HFF-Myc (cell line): ENCODE measurements at regions not wholly inside any gene's neighbourhood (a gene's known extent, or its start where the extent isn't known, plus 50 kb on each side); places are given as distances from the start of the nearest gene placed in this dataset.

Experiments used
- DNase-seq: peaks from one replicate; pipeline ENCODE4 v3.0.0-alpha.2; 2011; ENCODE audit warnings: low read depth; ENCODE audit errors: extremely low read depth
- H3K4me3 ChIP-seq: replicated peaks from 2 replicates; pipeline ENCODE4 v1.5.1; 2011; ENCODE audit warnings: low read depth, mild to moderate bottlenecking, control low read depth, low read length
- TF ChIP-seq, protein P1 (sequence below): IDR thresholded peaks from 2 replicates; pipeline ENCODE4 v1.5.1; 2012; ENCODE audit warnings: mild to moderate bottlenecking, low read depth, low read length, control low read depth; ENCODE audit errors: missing control alignments

DNA sequence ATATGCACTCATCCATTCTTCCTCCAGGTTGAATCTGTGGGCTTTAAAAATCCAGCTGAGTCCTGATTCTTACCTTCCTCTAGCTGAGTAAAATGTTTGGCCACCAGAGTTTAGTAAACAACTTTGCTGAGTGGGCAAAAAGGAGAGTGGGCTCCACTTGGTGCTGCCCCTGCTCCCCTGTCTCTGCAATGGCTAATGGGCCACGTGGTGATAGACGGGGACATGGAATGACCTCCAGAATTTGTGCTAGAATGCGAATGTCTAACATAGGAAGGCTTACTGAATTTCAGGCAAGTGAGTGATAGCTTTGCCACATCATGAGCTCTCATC is 137.3 kb upstream of the CES5A start:
- no peak overlapping the region for H3K4me3 ChIP-seq
- TF ChIP-seq, protein P1, sequence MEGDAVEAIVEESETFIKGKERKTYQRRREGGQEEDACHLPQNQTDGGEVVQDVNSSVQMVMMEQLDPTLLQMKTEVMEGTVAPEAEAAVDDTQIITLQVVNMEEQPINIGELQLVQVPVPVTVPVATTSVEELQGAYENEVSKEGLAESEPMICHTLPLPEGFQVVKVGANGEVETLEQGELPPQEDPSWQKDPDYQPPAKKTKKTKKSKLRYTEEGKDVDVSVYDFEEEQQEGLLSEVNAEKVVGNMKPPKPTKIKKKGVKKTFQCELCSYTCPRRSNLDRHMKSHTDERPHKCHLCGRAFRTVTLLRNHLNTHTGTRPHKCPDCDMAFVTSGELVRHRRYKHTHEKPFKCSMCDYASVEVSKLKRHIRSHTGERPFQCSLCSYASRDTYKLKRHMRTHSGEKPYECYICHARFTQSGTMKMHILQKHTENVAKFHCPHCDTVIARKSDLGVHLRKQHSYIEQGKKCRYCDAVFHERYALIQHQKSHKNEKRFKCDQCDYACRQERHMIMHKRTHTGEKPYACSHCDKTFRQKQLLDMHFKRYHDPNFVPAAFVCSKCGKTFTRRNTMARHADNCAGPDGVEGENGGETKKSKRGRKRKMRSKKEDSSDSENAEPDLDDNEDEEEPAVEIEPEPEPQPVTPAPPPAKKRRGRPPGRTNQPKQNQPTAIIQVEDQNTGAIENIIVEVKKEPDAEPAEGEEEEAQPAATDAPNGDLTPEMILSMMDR: no peak
- no peak for DNase-seq

DNA sequence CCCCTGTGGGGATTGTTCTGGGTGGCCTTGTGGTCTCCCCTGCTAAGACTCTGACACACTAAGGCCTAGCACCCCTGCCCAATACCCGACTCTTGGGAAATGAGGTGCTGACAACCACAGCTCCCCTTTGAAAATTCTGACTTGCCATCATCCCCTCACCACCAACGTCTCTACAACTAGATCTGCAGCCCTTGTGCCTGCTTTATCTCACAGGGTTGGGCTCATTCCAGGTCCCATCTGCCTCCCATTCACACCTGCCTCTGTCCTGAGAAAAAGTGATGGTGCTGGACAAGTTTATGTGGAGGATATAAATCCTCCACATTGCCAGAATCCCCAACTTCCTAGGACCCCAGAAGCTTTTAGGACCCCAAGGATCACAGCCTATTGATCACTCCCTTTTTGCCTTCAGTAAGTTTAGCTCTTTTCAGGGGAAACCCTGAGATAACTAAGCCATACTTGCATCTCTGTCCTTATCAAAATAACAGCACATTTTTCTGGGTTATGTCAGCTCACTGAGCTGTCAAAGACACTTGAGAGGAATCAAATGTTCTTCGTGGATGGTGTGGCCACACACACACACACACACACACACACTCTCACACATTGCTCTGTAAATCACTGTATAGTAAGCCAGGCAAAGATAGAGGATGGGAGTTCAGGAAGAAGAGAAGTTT is 136.8 kb upstream of the CES5A start:
- TF ChIP-seq, protein P1: no peak
- no peak overlapping the region for H3K4me3 ChIP-seq
- no peak for DNase-seq

DNA sequence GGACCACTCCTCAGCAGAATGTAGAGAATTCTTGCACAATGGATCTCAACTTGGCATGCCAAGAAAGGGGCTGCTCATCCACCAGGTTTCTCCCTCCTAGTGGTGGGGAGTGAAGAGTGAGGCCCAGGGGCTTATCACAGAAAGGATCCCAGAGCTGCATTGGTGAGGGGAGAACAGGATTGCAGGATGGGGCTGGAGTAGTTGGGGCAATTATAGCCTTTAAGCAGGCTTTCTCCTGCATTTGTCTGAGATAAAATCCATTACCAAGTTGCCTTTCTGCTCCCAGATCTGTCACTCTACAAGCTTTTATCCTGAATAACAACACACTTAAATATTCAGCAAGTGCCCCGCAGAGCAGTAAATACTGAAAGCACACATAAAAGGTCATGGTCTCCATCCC is 130.8 kb upstream of the CES5A start:
- TF ChIP-seq, protein P1: no peak

DNA sequence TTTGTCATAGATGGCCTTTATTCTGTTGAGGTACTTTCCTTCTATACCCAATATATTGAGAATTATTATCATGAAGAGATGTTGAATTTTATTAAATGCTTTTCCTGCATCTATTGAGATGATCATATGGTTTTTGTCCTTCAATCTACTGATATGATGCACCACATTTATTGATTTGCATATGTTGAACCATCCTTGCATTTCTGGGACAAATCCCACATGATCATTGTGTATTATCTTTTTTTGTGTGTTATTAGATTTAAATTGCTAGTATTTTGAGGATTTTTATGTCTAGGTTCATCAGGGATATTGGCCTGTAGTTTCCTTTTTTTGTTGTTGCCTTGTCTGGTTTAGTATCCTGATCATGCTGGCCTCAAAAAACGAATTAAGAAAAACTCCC is 124.5 kb upstream of the CES5A start:
- no peak for DNase-seq
- TF ChIP-seq, protein P1: no peak
- no peak overlapping the region for H3K4me3 ChIP-seq

More for the DNA sequence above, 130.8 kb upstream of the CES5A start:
- DNase-seq: no peak
- no peak overlapping the region for H3K4me3 ChIP-seq

DNA sequence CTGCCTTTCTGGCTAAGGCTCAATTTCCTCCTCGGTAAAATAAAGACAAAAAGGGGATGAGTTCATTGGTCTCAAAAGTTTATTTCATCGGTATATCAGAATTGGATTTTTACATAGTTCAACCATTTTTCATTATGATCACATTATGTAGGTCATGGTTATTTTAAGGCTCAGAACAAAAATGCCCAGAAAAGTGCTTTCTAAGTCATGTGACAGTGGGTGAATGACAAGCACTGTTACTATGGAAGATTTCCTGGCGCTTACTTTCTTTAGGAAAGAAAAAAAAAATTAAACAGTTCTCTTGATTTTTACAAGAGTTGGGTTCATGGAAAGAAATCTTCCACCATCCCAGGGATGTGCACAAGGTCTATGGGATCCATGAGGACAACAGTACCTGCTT is 117.9 kb upstream of the CES5A start:
- H3K4me3 ChIP-seq: no peak overlapping the region
- DNase-seq: no peak
- TF ChIP-seq, protein P1: no peak

DNA sequence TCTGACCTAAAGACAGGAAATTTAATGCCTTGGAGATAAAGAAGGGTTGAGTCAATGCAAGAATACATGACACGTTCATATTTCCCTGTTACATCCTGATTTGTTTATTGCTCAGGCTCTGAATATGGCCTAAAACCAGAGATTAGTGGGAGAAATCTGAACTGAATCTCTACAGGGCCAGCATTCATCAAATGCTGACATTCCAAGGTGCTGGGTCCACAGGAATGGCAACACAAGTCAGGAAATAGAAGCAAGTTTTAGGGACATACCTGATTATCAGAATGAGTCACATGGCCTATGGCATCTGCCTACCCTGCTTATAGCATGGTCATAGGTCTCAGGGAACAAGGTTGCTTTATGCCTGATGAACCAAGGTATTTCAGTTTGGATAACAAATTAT is 117.4 kb upstream of the CES5A start:
- TF ChIP-seq, protein P1: no peak
- DNase-seq: no peak
- no peak overlapping the region for H3K4me3 ChIP-seq

DNA sequence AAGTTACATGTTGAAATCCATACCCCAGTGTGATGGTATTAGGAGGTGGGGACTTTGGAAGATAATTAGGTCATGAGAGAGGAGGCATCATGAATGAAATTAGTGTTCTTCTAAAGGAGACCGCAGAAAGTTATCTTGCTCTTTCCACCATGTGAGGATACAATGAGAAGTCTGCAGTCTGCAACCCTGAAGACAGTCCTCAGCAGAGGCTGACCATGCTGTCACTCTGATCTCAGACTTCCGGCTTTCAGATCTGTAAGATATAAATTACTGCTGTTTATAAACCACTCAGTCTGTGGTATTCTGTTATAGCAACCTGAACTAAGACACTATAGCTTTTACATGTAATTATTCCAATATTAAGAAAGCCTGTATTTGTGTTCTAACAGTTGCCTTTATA is 116.7 kb upstream of the CES5A start:
- TF ChIP-seq, protein P1: no peak
- no peak overlapping the region for H3K4me3 ChIP-seq
- DNase-seq: no peak
